H1 (cell line): ENCODE measurements at regions not wholly inside any gene's neighbourhood (a gene's known extent, or its start where the extent isn't known, plus 50 kb on each side); places are given as distances from the start of the nearest gene placed in this dataset.

ENCODE experiments used
- CTCF ChIA-PET: fragments of 300-600 bp; sonication (Branson Sonifier 250); formaldehyde crosslinking; loops from one replicate; lab custom pipeline; 2021; ENCODE audit not compliant: partially characterized antibody; lab: Charles Lee
- POLR2A ChIA-PET: fragments of 300-600 bp; sonication (Branson Sonifier 250); formaldehyde crosslinking; loops from one replicate; lab custom pipeline; 2021; ENCODE audit warnings: inconsistent platforms; ENCODE audit not compliant: partially characterized antibody; lab: Charles Lee
- DNase-seq, 2 experiments: peaks; one replicate each; pipeline versions ENCODE4 v3.0.0 to v3.0.0-alpha.2; 2010 to 2022; ENCODE audit warnings: low spot score in 2 of 2, low read depth in 1 of 2, mixed read lengths in 1 of 2
- FAIRE-seq: peaks from 2 replicates; lab custom pipeline; 2011; peaks lifted over from hg19 to GRCh38; lab: Jason Lieb, UNC
- H2AFZ ChIP-seq: 2 replicates; pipeline ENCODE4 v1.8.1; 2012; ENCODE audit warnings: low read length, inconsistent platforms
- H2AK5ac ChIP-seq: 2 replicates; pipeline ENCODE4 v1.6.1; 2013; ENCODE audit warnings: low read depth, low read length
- H2BK120ac ChIP-seq: replicated peaks from 2 replicates; pipeline ENCODE3; 2013; ENCODE audit warnings: low read depth, low read length, inconsistent platforms
- H2BK12ac ChIP-seq: 2 replicates; pipeline ENCODE4 v1.6.1; 2013; ENCODE audit warnings: low read depth, low read length
- H2BK15ac ChIP-seq: 2 replicates; pipeline ENCODE4 v1.6.1; 2013; ENCODE audit warnings: low read length
- H2BK20ac ChIP-seq: 2 replicates; pipeline ENCODE4 v1.6.1; 2013; ENCODE audit warnings: low read length
- H2BK5ac ChIP-seq: 2 replicates; pipeline ENCODE4 v1.6.1; 2013; ENCODE audit warnings: low read depth, low read length
- H3K14ac ChIP-seq: 2 replicates; pipeline ENCODE4 v1.6.1; 2013; ENCODE audit warnings: inconsistent platforms; ENCODE audit not compliant: insufficient read length
- H3K18ac ChIP-seq: 2 replicates; pipeline ENCODE4 v1.6.1; 2013; ENCODE audit warnings: low read length; ENCODE audit errors: extremely low read depth
- H3K23ac ChIP-seq: 2 replicates; pipeline ENCODE4 v1.6.1; 2013; ENCODE audit warnings: inconsistent platforms; ENCODE audit not compliant: insufficient read length
- H3K23me2 ChIP-seq: 2 replicates; pipeline ENCODE4 v1.6.1; 2013; ENCODE audit warnings: low read depth, low read length
- H3K27ac ChIP-seq: 2 replicates; pipeline ENCODE4 v1.6.1; 2011; ENCODE audit warnings: low read depth, low read length, inconsistent platforms
- H3K27me3 ChIP-seq, 4 experiments: replicated peaks in 1 of 4; 1 replicate in 1 of 4; 2 replicates in 3 of 4; pipeline versions ENCODE4 v1.6.1 to v1.8.1; 2011 to 2013; ENCODE audit warnings: low read length in 3 of 4, mild to moderate bottlenecking in 3 of 4, inconsistent platforms in 2 of 4, mixed read lengths in 2 of 4, moderate library complexity in 1 of 4; ENCODE audit not compliant: control insufficient read depth in 3 of 4, insufficient read depth in 3 of 4; ENCODE audit errors: extremely low read depth in 1 of 4
- H3K36me3 ChIP-seq, 4 experiments: 2 replicates each; pipeline versions ENCODE4 v1.6.1 to v1.8.1; 2011 to 2013; ENCODE audit warnings: mild to moderate bottlenecking in 4 of 4, low read length in 3 of 4, moderate library complexity in 2 of 4, control low read depth in 1 of 4, inconsistent platforms in 1 of 4; ENCODE audit not compliant: insufficient read depth in 4 of 4, control insufficient read depth in 2 of 4
- H3K4ac ChIP-seq: replicated peaks from 2 replicates; pipeline ENCODE3; 2013; ENCODE audit warnings: low read length, low read depth, mixed read lengths, inconsistent platforms; ENCODE audit not compliant: insufficient read length
- H3K4me1 ChIP-seq, 4 experiments: replicated peaks in 1 of 4; 1 replicate in 1 of 4; 2 replicates in 3 of 4; pipeline versions ENCODE4 v1.6.1 to v1.8.1; 2011 to 2013; ENCODE audit warnings: low read length in 3 of 4, inconsistent platforms in 2 of 4, mixed read lengths in 1 of 4; ENCODE audit not compliant: insufficient read depth in 4 of 4, control insufficient read depth in 3 of 4
- H3K4me2 ChIP-seq, 2 experiments: 2 replicates each; pipeline versions ENCODE4 v1.6.1 to v1.8.1; 2011 to 2013; ENCODE audit warnings: low read depth in 2 of 2, low read length in 2 of 2, control low read depth in 1 of 2, inconsistent platforms in 1 of 2, mild to moderate bottlenecking in 1 of 2; ENCODE audit not compliant: insufficient read depth in 1 of 2
- H3K4me3 ChIP-seq, 4 experiments: fragments of 200-600, 300-600 bp in 1 of 4; sonication (generic), shearing (Covaris generic), sonication (Bioruptor Twin) in 1 of 4; 2 replicates each; pipeline versions ENCODE4 v1.5.1 to v1.8.1; 2011 to 2016; ENCODE audit warnings: low read length in 4 of 4, low read depth in 3 of 4, control low read depth in 2 of 4, inconsistent platforms in 2 of 4, mild to moderate bottlenecking in 2 of 4, mixed read lengths in 1 of 4, moderate library complexity in 1 of 4; ENCODE audit not compliant: insufficient read depth in 2 of 4; ENCODE audit errors: extremely low read depth in 1 of 4
- H3K56ac ChIP-seq: replicated peaks from 2 replicates; pipeline ENCODE3; 2013; ENCODE audit warnings: low read depth, mild to moderate bottlenecking, mixed read lengths, low read length, inconsistent platforms; ENCODE audit not compliant: insufficient read length
- H3K79me1 ChIP-seq: 2 replicates; pipeline ENCODE4 v1.6.1; 2013; ENCODE audit warnings: low read depth, low read length, control low read depth
- H3K79me2 ChIP-seq, 2 experiments: 2 replicates each; pipeline versions ENCODE4 v1.6.1 to v1.8.1; 2012 to 2013; ENCODE audit warnings: low read length in 2 of 2, mild to moderate bottlenecking in 2 of 2, inconsistent platforms in 1 of 2; ENCODE audit not compliant: insufficient read depth in 2 of 2, control insufficient read depth in 1 of 2
- H3K9ac ChIP-seq, 4 experiments: replicated peaks in 1 of 4; 1 replicate in 1 of 4; 2 replicates in 3 of 4; pipeline versions ENCODE4 v1.6.1 to v1.8.1; 2011 to 2013; ENCODE audit warnings: low read depth in 3 of 4, low read length in 3 of 4, control low read depth in 2 of 4, mild to moderate bottlenecking in 2 of 4, moderate library complexity in 2 of 4, inconsistent platforms in 1 of 4; ENCODE audit errors: extremely low read depth in 1 of 4
- H3K9me3 ChIP-seq, 2 experiments: 2 replicates each; pipeline versions ENCODE4 v1.6.1 to v1.8.1; 2012 to 2013; ENCODE audit warnings: mild to moderate bottlenecking in 2 of 2, moderate library complexity in 2 of 2, control low read depth in 1 of 2, inconsistent platforms in 1 of 2, low read depth in 1 of 2, low read length in 1 of 2, mixed read lengths in 1 of 2; ENCODE audit not compliant: insufficient read depth in 2 of 2
- H4K20me1 ChIP-seq, 2 experiments: replicated peaks in 1 of 2; 2 replicates each; pipeline versions ENCODE3 to v1.8.1; 2011 to 2013; ENCODE audit warnings: inconsistent platforms in 2 of 2, low read length in 2 of 2, mild to moderate bottlenecking in 1 of 2; ENCODE audit not compliant: insufficient read depth in 2 of 2, control insufficient read depth in 1 of 2
- H4K5ac ChIP-seq: 2 replicates; pipeline ENCODE4 v1.6.1; 2013; ENCODE audit warnings: low read length, low read depth, mixed read lengths, inconsistent platforms; ENCODE audit not compliant: insufficient read length
- H4K8ac ChIP-seq: 2 replicates; pipeline ENCODE4 v1.8.0; 2013; ENCODE audit warnings: mild to moderate bottlenecking, moderate library complexity, low read length, inconsistent platforms; ENCODE audit not compliant: insufficient read depth; ENCODE audit errors: extremely low read depth
- H4K91ac ChIP-seq: replicated peaks from 2 replicates; pipeline ENCODE3; 2013; ENCODE audit warnings: low read length, mixed read lengths, inconsistent platforms; ENCODE audit not compliant: insufficient read length
- ATF2 ChIP-seq: IDR thresholded peaks from 2 replicates; pipeline ENCODE4 v1.6.1; 2012; ENCODE audit warnings: low read length, inconsistent platforms
- TAF1 ChIP-seq: IDR thresholded peaks from 2 replicates; pipeline ENCODE4 v1.6.1; 2011; ENCODE audit warnings: mild to moderate bottlenecking, low read depth, low read length
- WGBS, 2 experiments: shearing (Covaris generic) in 1 of 2; methylation state at CpG; one replicate each; pipeline versions ENCODE4 v1.1.6 to v1.1.7; 2013 to 2015; ENCODE audit warnings: low lambda C conversion rate in 2 of 2, mixed read lengths in 2 of 2, inconsistent platforms in 1 of 2, low coverage in 1 of 2, missing lambda C conversion rate in 1 of 2; ENCODE audit not compliant: insufficient replicate concordance in 2 of 2, insufficient coverage in 1 of 2, insufficient read length in 1 of 2; ENCODE audit errors: extremely low coverage in 1 of 2, missing lambda C conversion rate in 1 of 2; 5-methylcytosine and 5-hydroxymethylcytosine counted together

- Histone ChIP-seq H3K9ac (no peak overlapping the region), H2BK20ac (no peak overlapping the region), H3K27me3 (no peaks in the 10 kb centered on the region), H4K5ac (no peak overlapping the region), H2BK120ac (no peak overlapping the region), H3K23ac (no peak overlapping the region), H3K18ac (no peak overlapping the region), H2AFZ (no peak overlapping the region), H3K4me2 (no peak overlapping the region), H2AK5ac (no peak overlapping the region), H3K4me1 (peaks cover 0 to 4% (median 0%) of the 10 kb centered on the region in 4 experiments; a peak in 2 of 7 replicates), H3K79me2 (no peaks in the 10 kb centered on the region), H3K27ac (no peak overlapping the region), H4K8ac (no peak overlapping the region), H3K9me3 (no peaks in the 10 kb centered on the region), H3K56ac (no peak overlapping the region), H3K23me2 (no peaks in the 10 kb centered on the region), H3K79me1 (no peaks in the 10 kb centered on the region), H3K36me3 (no peaks in the 10 kb centered on the region), H2BK5ac (no peak overlapping the region), H3K4ac (no peak overlapping the region), H4K91ac (no peak overlapping the region), H3K14ac (no peak overlapping the region), H4K20me1 (no peaks in the 10 kb centered on the region), H2BK12ac (no peak overlapping the region), H2BK15ac (no peak overlapping the region), H3K4me3 (no peak overlapping the region)
- ChIA-PET POLR2A (no interaction called here), CTCF (interaction anchor here (0.5 to 1.2 kb wide), 4 partner anchors 10 to 712 kb away, joined by 3 to 4 read pairs (median 3); no protein-coding TSS in a partner anchor)
- TF ChIP-seq ATF2 = no peak
- TF ChIP-seq TAF1 = no peak
- DNase-seq (no peak), FAIRE-seq (no peak)
- WGBS, 2 experiments = 73% methylated on average over 1 of the region's 1 CpG; no CpG with 5 or more reads in 1 of the 2 experiments
These were observed 966.7 kb downstream of the MAT2B start for GRCh38 chr5:164472165-164472564.
